Body of pancreas (tissue), 4 donors: ENCODE measurements at regions not wholly inside any gene's neighbourhood (a gene's known extent, or its start where the extent isn't known, plus 50 kb on each side); places are given as distances from the start of the nearest gene placed in this dataset.

Experiments used
- POLR2A ChIP-seq, 3 donors: fragments of 450-650 bp; IDR thresholded peaks; one replicate each; pipeline ENCODE4 v1.6.1; 2016; ENCODE audit warnings: antibody characterized with exemption in 3 of 3, mild to moderate bottlenecking in 2 of 3
- TF ChIP-seq, protein P1 (sequence below), 7 experiments: fragments of 450-650 bp in 4 of 7; fragments of 200-600 bp in 3 of 7; sonication (generic) in 3 of 7; IDR thresholded peaks; one replicate each; pipeline ENCODE4 v1.5.1; 2016 to 2019; ENCODE audit warnings: antibody characterized with exemption in 7 of 7

DNA sequence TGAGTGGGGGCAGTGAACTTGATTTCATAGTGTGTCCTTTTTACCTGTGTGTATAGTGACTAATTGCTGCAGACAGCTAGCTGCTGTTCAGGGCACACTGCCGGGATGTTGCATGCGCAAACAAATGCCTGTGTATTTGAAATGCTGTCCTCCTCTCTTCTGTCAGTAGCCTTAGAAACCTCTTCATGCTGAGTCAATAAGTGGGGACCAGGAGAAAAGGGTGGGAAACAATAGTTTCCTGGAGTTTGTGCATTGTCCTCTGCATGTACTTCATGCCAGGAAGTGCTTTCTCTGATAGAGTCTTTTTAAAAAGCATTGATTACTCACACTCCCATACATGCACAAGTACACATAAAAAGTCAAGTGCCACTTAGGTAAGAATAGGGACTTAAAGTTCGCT lies 1183.7 kb upstream of the CELF2 start:
- no peak for TF ChIP-seq POLR2A (IDR thresholded peaks at IDR 0.05)
- TF ChIP-seq, protein P1, sequence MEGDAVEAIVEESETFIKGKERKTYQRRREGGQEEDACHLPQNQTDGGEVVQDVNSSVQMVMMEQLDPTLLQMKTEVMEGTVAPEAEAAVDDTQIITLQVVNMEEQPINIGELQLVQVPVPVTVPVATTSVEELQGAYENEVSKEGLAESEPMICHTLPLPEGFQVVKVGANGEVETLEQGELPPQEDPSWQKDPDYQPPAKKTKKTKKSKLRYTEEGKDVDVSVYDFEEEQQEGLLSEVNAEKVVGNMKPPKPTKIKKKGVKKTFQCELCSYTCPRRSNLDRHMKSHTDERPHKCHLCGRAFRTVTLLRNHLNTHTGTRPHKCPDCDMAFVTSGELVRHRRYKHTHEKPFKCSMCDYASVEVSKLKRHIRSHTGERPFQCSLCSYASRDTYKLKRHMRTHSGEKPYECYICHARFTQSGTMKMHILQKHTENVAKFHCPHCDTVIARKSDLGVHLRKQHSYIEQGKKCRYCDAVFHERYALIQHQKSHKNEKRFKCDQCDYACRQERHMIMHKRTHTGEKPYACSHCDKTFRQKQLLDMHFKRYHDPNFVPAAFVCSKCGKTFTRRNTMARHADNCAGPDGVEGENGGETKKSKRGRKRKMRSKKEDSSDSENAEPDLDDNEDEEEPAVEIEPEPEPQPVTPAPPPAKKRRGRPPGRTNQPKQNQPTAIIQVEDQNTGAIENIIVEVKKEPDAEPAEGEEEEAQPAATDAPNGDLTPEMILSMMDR (IDR thresholded peaks at IDR 0.05), result no peak
